ENCODE measurements at regions not wholly inside any gene's neighbourhood (a gene's known extent, or its start where the extent isn't known, plus 50 kb on each side); places are given as distances from the start of the nearest gene placed in this dataset.

DNA sequence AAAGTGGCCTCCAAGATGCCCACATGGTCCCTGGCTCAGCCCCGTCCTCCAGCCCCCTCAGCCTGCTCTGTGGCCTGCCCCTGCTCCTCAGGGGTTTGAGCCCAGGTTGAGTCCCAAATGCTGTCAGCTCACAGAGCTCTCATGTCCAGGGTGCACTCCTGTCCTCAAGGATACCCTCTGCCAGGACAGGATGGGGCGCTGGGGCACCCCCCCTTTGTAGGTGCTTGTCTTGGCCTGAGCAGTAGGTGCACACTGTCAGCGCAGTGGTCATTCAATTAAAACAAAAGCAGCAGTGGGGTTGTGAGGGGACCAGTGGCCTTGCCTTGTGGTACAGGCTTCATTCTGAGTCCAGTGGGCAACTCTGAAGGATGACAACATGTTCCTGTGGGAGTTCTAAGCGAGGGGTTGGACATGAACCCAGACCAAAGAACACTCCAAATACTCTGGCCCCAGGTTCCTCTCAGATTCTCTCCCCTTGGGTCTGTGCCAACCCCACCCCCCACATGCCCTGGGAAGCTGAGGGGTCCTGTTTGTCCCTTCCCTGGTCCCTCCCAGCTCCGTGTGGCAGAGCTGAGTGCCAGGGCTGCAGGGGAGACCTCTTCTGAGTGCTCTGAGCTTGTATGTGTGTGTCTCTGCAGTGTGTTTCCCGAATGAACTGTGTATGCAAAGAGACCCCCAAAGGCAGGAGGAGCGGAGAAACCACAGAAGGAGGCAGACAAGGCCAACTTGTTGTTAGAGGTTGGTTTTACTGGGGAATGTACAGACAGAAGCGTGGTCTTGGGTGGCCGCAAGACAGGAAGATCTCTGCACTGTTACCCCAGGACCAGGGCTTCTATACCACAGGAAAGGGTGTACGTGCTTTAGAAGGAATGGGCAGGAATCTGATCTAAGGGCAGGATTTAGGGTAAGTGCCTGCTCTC is 155.6 kb upstream of the HS6ST1 start:
- TF ChIP-seq POLR2A (conservative IDR thresholded peaks at IDR 0.05): no peak
- TF ChIP-seq ZNF766 (CRISPR knock-in tag; conservative IDR thresholded peaks at IDR 0.05): no peak
- TF ChIP-seq TBL1XR1 (IDR thresholded peaks at IDR 0.05; ENCODE audit: low read length in 2 of 2): no peak
- TF ChIP-seq, protein P1, sequence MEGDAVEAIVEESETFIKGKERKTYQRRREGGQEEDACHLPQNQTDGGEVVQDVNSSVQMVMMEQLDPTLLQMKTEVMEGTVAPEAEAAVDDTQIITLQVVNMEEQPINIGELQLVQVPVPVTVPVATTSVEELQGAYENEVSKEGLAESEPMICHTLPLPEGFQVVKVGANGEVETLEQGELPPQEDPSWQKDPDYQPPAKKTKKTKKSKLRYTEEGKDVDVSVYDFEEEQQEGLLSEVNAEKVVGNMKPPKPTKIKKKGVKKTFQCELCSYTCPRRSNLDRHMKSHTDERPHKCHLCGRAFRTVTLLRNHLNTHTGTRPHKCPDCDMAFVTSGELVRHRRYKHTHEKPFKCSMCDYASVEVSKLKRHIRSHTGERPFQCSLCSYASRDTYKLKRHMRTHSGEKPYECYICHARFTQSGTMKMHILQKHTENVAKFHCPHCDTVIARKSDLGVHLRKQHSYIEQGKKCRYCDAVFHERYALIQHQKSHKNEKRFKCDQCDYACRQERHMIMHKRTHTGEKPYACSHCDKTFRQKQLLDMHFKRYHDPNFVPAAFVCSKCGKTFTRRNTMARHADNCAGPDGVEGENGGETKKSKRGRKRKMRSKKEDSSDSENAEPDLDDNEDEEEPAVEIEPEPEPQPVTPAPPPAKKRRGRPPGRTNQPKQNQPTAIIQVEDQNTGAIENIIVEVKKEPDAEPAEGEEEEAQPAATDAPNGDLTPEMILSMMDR (IDR thresholded peaks at IDR 0.05 in 2 of 3, conservative IDR thresholded peaks at IDR 0.05 in 1 of 3; ENCODE audit: insufficient read depth in 2 of 3, low read depth in 1 of 3, low read length in 3 of 3): no peak
- TF ChIP-seq ZNF175 (CRISPR knock-in tag; IDR thresholded peaks at IDR 0.05; ENCODE audit: low read depth): no peak
- no peak for TF ChIP-seq EZH2 (IDR thresholded peaks at IDR 0.05; ENCODE audit: borderline replicate concordance, low read depth, low read length)
- TF ChIP-seq POLR2AphosphoS5 (IDR thresholded peaks at IDR 0.05; ENCODE audit: control insufficient read depth, insufficient read depth, low read depth, low read length): no peak
- no peak for TF ChIP-seq MGA (IDR thresholded peaks at IDR 0.05)
- TF ChIP-seq SIX5 (IDR thresholded peaks at IDR 0.05; ENCODE audit: borderline replicate concordance in 1 of 2, insufficient read depth in 1 of 2, low read depth in 1 of 2, low read length in 2 of 2): no peak
- no peak for TF ChIP-seq FOXA1 (IDR thresholded peaks at IDR 0.05; ENCODE audit: borderline replicate concordance)
